HEK293T (cell line): ENCODE measurements at regions not wholly inside any gene's neighbourhood (a gene's known extent, or its start where the extent isn't known, plus 50 kb on each side); places are given as distances from the start of the nearest gene placed in this dataset.

Experiments
- CTCF ChIA-PET: fragments of 350-600 bp; formaldehyde crosslinking; extraction: SDS; loops from one replicate; lab custom pipeline; 2021; ENCODE audit warnings: antibody characterized with exemption, inconsistent platforms; lab: Yijun Ruan, JAX
- POLR2A ChIA-PET: fragments of 350-600 bp; formaldehyde crosslinking; extraction: SDS; loops from one replicate; lab custom pipeline; 2020; ENCODE audit warnings: antibody characterized with exemption, inconsistent platforms; lab: Yijun Ruan, JAX
- DNase-seq: peaks from one replicate; pipeline ENCODE4 v3.0.0; 2012; ENCODE audit warnings: mixed read lengths; ENCODE audit errors: extremely low spot score
- ARNT ChIP-seq: fragments of 450-650 bp; IDR thresholded peaks from 2 replicates; pipeline ENCODE4 v1.6.1; 2017; ENCODE audit warnings: mild to moderate bottlenecking
- BHLHE40 ChIP-seq: fragments of 450-650 bp; IDR thresholded peaks from 2 replicates; pipeline ENCODE4 v1.6.1; 2016; ENCODE audit warnings: mild to moderate bottlenecking, moderate library complexity, borderline replicate concordance
- CTBP1 ChIP-seq: fragments of 450-650 bp; IDR thresholded peaks from 2 replicates; pipeline ENCODE4 v1.6.1; 2016; ENCODE audit warnings: borderline replicate concordance
- ELF4 ChIP-seq: fragments of 450-650 bp; IDR thresholded peaks from 2 replicates; pipeline ENCODE4 v1.6.1; 2017; ENCODE audit warnings: antibody characterized with exemption
- FOXA1 ChIP-seq: fragments of 450-650 bp; IDR thresholded peaks from 2 replicates; pipeline ENCODE4 v1.6.1; 2016; ENCODE audit warnings: mild to moderate bottlenecking
- FOXK2 ChIP-seq: fragments of 450-650 bp; IDR thresholded peaks from 2 replicates; pipeline ENCODE4 v1.6.1; 2016; ENCODE audit warnings: mild to moderate bottlenecking
- FOXM1 ChIP-seq: fragments of 450-650 bp; IDR thresholded peaks from 2 replicates; pipeline ENCODE4 v1.6.1; 2017; ENCODE audit warnings: mild to moderate bottlenecking, borderline replicate concordance
- HDGF ChIP-seq: fragments of 450-650 bp; IDR thresholded peaks from 2 replicates; pipeline ENCODE4 v1.6.1; 2017; ENCODE audit warnings: antibody characterized with exemption, borderline replicate concordance
- L3MBTL2 ChIP-seq: fragments of 450-650 bp; conservative IDR thresholded peaks from 2 replicates; pipeline ENCODE4 v1.6.1; 2016; ENCODE audit warnings: mild to moderate bottlenecking
- LEF1 ChIP-seq: fragments of 450-650 bp; IDR thresholded peaks from 2 replicates; pipeline ENCODE4 v1.6.1; 2017; ENCODE audit warnings: mild to moderate bottlenecking, borderline replicate concordance
- NFRKB ChIP-seq: fragments of 450-650 bp; IDR thresholded peaks from 2 replicates; pipeline ENCODE4 v1.6.1; 2016; ENCODE audit warnings: mild to moderate bottlenecking, moderate library complexity
- SP1 ChIP-seq: fragments of 450-650 bp; IDR thresholded peaks from 2 replicates; pipeline ENCODE4 v1.6.1; 2017
- SUZ12 ChIP-seq: fragments of 450-650 bp; IDR thresholded peaks from 2 replicates; pipeline ENCODE4 v1.6.1; 2016; ENCODE audit warnings: mild to moderate bottlenecking
- TARDBP ChIP-seq: fragments of 450-650 bp; IDR thresholded peaks from 2 replicates; pipeline ENCODE4 v1.6.1; 2016
- ZNF384 ChIP-seq: fragments of 450-650 bp; IDR thresholded peaks from 2 replicates; pipeline ENCODE4 v1.6.1; 2016
- TF ChIP-seq, protein P1 (sequence below): fragments of 450-650 bp; IDR thresholded peaks from 2 replicates; pipeline ENCODE4 v1.6.1; 2016

GRCh38 chr17:72560303-72561247 is 439.8 kb downstream of the SOX9 start:
- POLR2A ChIA-PET, result interaction anchor here (0.6 to 1.3 kb wide), 3 partner anchors 31 to 159 kb away, joined by 3 to 4 read pairs (median 3); no protein-coding TSS in a partner anchor

GRCh38 chr17:72561266-72561665 is 440.4 kb downstream of the SOX9 start:
- ChIA-PET CTCF (interaction anchor here (0.6 to 3.6 kb wide), 7 partner anchors 8 to 167 kb away, joined by 3 to 36 read pairs (median 4); no protein-coding TSS in a partner anchor), POLR2A (no interaction called here)
- TF ChIP-seq TARDBP (no peak), LEF1 (no peak), FOXA1 (no peak)
- TF ChIP-seq, protein P1, sequence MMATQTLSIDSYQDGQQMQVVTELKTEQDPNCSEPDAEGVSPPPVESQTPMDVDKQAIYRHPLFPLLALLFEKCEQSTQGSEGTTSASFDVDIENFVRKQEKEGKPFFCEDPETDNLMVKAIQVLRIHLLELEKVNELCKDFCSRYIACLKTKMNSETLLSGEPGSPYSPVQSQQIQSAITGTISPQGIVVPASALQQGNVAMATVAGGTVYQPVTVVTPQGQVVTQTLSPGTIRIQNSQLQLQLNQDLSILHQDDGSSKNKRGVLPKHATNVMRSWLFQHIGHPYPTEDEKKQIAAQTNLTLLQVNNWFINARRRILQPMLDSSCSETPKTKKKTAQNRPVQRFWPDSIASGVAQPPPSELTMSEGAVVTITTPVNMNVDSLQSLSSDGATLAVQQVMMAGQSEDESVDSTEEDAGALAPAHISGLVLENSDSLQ, result no peak
- DNase-seq, result no peak

More at GRCh38 chr17:72560303-72561247, 439.8 kb downstream of the SOX9 start:
- DNase-seq, result peak; percentile 84
- CTCF ChIA-PET, result interaction anchor here (0.5 to 3.6 kb wide), 21 partner anchors 14 to 811 kb away, joined by 3 to 36 read pairs (median 3); partner anchors contain the start of gene COG1
- TF ChIP-seq HDGF (no peak), CTBP1 (no peak), LEF1 (no peak), FOXA1 (no peak), ELF4 (no peak), ZNF384 (no peak), NFRKB (no peak), L3MBTL2 (no peak)

DNA sequence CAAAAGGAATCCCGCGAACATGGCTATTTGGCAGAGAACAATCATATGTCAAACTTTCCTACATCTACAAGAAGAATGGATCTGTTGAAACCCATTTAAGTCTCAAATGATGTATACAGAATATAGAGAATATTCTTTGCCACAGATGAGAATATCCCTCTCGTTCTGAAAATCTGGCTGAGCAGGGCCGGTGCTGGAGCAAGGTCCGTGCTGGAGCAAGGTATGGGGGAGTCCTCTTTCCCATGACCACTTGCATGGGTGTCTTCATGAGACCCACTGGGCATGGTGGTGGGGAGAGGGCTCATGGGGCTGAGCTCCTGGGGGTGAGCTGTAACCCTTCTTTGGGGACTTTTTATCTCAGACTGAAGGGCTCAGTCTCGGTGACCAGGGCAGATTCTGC is 440.9 kb downstream of the SOX9 start:
- no peak for TF ChIP-seq SUZ12
- no peak for TF ChIP-seq LEF1
- no peak for TF ChIP-seq FOXA1
- TF ChIP-seq FOXM1, result no peak
- TF ChIP-seq NFRKB, result no peak
- TF ChIP-seq ARNT, result no peak
- TF ChIP-seq BHLHE40, result no peak
- no peak for TF ChIP-seq SP1
- TF ChIP-seq ZNF384, result no peak
- TF ChIP-seq ELF4, result no peak
- no peak for TF ChIP-seq L3MBTL2
- no peak for TF ChIP-seq TARDBP
- TF ChIP-seq, protein P1, result no peak
- no peak for TF ChIP-seq FOXK2
- DNase-seq, result no peak
- ChIA-PET POLR2A (no interaction called here), CTCF (interaction anchor here (0.6 kb wide), 1 partner anchor 9 kb away, joined by 3 read pairs; no protein-coding TSS in a partner anchor)

DNA sequence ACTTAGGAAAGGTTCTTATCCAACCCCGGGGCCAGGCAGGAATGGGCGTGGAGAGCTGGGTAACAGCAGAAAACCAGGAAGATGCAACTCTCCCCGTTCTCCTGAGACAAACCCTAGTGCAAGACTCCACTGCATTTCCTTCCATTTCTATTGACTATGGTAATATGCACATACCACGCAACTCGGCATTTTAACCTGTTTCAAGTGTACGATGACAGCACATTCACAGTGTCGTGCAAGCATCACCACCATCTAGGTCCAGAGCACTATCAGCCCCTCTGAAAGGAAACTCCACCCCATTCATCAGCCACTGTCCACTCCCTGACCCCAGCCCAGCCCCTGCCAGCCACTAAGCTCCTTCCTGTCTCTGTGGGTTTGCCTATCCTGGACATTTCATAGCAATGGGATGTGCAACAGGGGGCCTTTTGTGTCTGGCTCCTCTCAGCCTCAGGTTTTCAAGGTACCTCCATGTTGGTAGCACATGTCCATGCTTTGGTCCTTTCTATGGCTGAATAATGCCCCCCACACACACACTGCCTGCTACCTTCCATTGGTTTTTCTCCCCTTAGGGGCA is 441.9 kb downstream of the SOX9 start:
- POLR2A ChIA-PET, result no interaction called here
- CTCF ChIA-PET, result interaction anchor here (0.6 kb wide), 2 partner anchors 602 to 1134 kb away, joined by 4 to 6 read pairs; partner anchors contain the start of gene SSTR2
- TF ChIP-seq FOXM1 (no peak), CTBP1 (no peak), BHLHE40 (no peak), ELF4 (no peak), L3MBTL2 (no peak), TARDBP (no peak), HDGF (no peak), ARNT (no peak), FOXA1 (no peak), ZNF384 (no peak), LEF1 (no peak), FOXK2 (no peak), NFRKB (no peak), SUZ12 (no peak), SP1 (no peak)
- TF ChIP-seq, protein P1, result no peak
- DNase-seq, result no peak

DNA sequence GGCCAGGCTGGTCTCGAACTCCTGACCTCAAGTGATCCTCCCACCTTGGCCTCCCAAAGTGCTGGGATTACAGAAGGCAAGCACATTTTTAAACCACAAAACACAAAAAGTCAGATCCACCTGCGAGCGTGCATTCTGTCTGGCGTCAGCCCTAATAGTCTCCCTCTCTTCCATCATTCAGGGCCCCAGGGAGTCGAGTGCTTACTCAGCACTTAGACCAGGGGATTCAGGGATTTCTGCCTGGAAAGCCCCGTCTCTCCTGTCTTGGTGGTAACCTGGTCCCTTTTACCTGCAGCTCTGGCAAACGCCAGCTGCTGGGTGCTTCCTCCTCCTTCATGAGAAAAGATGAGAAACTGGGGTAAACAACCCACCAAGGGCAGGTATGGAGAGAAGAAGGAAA is 443.1 kb downstream of the SOX9 start:
- DNase-seq, result no peak
- POLR2A ChIA-PET, result no interaction called here
- CTCF ChIA-PET, result no interaction called here
- TF ChIP-seq ZNF384 (no peak), FOXA1 (no peak), HDGF (no peak), BHLHE40 (no peak), ARNT (no peak), SUZ12 (no peak), CTBP1 (no peak), TARDBP (no peak), ELF4 (no peak), L3MBTL2 (no peak)

DNA sequence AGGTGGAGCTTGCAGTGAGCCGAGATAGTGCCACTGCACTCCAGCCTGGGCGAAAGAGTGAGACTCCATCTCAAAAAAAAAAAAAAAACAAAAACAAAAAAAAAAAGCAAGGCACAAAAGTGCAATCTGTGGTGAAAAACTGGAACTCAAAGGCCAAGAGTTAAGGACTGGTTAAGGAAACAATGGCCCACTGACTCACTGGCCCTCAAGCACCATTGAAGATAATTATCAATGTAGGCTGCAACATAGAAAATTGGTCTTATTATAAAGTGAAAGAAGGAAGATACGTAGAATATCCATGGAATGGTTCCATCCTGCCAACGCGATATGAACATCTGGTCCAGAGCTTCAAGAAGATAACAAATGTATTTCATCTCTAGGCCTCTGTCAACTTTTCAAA is 444.2 kb downstream of the SOX9 start:
- DNase-seq, result no peak
- ChIA-PET POLR2A (no interaction called here), CTCF (no interaction called here)
- no peak for TF ChIP-seq NFRKB
- TF ChIP-seq SP1, result no peak
